ENCODE measurements at regions not wholly inside any gene's neighbourhood (a gene's known extent, or its start where the extent isn't known, plus 50 kb on each side); places are given as distances from the start of the nearest gene placed in this dataset.

DNA sequence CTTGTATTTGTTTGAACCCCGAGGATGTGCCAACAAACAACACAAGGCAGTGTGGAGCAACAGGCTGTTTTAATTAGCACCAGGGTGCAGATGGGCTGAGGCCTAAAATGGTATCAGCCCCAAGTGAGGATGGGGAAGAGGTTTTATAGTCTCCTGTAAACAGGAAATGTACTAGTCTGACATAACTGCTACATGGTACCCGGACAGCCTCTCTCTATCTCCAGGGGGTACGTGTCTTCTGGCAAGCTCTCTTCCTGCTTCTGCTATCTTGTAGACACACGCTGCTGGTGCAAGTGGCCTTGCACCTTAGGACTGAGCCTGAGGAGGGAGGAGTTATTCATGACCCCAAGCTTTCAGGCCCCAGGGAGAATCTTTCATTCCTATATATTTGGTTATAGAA, 2451.0 kb downstream of the TP53TG3F start:
- Histone ChIP-seq H3K4me1 (ENCODE audit: control insufficient read depth in 1 of 2, low read depth in 2 of 2) (no peaks in the 10 kb centered on the region), H3K36me3 (no peaks in the 10 kb centered on the region), H3K4me3 (no peak overlapping the region), H3K27me3 (replicated peaks; ENCODE audit: insufficient read depth) (no peaks in the 10 kb centered on the region), H3K9me3 (no peaks in the 10 kb centered on the region), H3K27ac (no peak overlapping the region)
- ATAC-seq (ENCODE audit: insufficient number of reproducible peaks, low FRiP score, low read depth) (no peak), DNase-seq (ENCODE audit: low spot score) (no peak)
- TF ChIP-seq, protein P1, sequence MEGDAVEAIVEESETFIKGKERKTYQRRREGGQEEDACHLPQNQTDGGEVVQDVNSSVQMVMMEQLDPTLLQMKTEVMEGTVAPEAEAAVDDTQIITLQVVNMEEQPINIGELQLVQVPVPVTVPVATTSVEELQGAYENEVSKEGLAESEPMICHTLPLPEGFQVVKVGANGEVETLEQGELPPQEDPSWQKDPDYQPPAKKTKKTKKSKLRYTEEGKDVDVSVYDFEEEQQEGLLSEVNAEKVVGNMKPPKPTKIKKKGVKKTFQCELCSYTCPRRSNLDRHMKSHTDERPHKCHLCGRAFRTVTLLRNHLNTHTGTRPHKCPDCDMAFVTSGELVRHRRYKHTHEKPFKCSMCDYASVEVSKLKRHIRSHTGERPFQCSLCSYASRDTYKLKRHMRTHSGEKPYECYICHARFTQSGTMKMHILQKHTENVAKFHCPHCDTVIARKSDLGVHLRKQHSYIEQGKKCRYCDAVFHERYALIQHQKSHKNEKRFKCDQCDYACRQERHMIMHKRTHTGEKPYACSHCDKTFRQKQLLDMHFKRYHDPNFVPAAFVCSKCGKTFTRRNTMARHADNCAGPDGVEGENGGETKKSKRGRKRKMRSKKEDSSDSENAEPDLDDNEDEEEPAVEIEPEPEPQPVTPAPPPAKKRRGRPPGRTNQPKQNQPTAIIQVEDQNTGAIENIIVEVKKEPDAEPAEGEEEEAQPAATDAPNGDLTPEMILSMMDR (IDR thresholded peaks at IDR 0.05), result no peak

DNA sequence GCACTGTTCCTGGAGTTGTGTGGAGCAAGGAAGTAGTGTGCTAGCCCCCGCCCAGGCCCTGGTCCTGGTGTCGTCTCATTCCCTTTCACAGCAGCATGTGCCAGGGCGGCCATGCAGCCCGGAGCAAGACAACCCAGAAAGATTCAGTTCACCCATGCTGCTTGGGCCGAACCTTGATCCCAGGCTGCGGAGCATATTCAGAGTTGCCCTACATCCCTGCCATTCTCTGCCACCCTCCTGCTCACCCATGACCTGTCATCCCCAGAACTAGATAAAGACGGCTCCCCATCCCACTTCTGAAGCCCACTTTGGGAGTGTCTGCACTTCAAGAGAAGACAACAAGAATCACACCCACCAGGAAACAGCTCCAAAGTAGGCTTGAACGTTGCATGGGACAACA, 2452.5 kb downstream of the TP53TG3F start:
- no peak overlapping the region for H3K4me3 ChIP-seq
- no peak overlapping the region for H3K27ac ChIP-seq
- no peaks in the 10 kb centered on the region for H3K4me1 ChIP-seq (ENCODE audit: control insufficient read depth in 1 of 2, low read depth in 2 of 2)
- H3K9me3 ChIP-seq, result no peaks in the 10 kb centered on the region
- ATAC-seq (ENCODE audit: insufficient number of reproducible peaks, low FRiP score, low read depth) (no peak), DNase-seq (ENCODE audit: low spot score) (no peak)
- TF ChIP-seq, protein P1 (IDR thresholded peaks at IDR 0.05), result no peak
- no peaks in the 10 kb centered on the region for H3K36me3 ChIP-seq
- no peaks in the 10 kb centered on the region for H3K27me3 ChIP-seq (replicated peaks; ENCODE audit: insufficient read depth)

DNA sequence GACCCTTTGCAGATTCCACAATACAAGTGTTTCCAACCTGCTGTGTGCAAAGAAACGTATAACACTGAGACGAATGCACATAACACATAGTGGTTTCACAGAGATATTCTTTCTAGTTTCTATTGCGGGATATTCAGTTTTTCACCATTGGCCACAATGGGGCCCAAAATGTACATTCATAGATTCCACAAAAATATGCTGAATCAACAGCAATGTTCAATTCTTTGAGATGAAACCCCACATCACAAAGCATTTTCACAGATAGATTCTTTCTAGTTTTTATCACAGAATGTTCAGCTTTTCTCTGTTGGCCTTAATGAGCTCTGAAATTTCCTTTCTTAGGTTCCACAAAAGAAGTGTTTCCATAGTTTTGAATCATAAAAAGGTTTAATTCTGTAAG, 2472.3 kb downstream of the TP53TG3F start:
- H3K27ac ChIP-seq, result no peak overlapping the region
- H3K27me3 ChIP-seq (replicated peaks; ENCODE audit: insufficient read depth), result no peaks in the 10 kb centered on the region
- ATAC-seq (ENCODE audit: insufficient number of reproducible peaks, low FRiP score, low read depth), result no peak
- DNase-seq (ENCODE audit: low spot score), result no peak
- H3K36me3 ChIP-seq, result no peaks in the 10 kb centered on the region
- H3K4me1 ChIP-seq (ENCODE audit: control insufficient read depth in 1 of 2, low read depth in 2 of 2), result no peaks in the 10 kb centered on the region
- H3K9me3 ChIP-seq, result no peaks in the 10 kb centered on the region
- H3K4me3 ChIP-seq, result no peak overlapping the region
- TF ChIP-seq, protein P1 (IDR thresholded peaks at IDR 0.05), result no peak

All from thoracic aorta (tissue), 2 donors.